SU-DHL-6 (cell line): ENCODE measurements at regions not wholly inside any gene's neighbourhood (a gene's known extent, or its start where the extent isn't known, plus 50 kb on each side); places are given as distances from the start of the nearest gene placed in this dataset.

Source experiments
- H2AFZ ChIP-seq: fragments of 200-600 bp; sonication (generic); 2 replicates; pipeline ENCODE4 v1.6.1; 2014; ENCODE audit warnings: low read depth, mild to moderate bottlenecking, moderate library complexity, mixed read lengths, antibody characterized with exemption, low read length; ENCODE audit not compliant: severe bottlenecking
- H3F3A ChIP-seq: fragments of 200-600 bp; shearing (Covaris generic); 2 replicates; pipeline ENCODE4 v1.6.0; 2016; ENCODE audit warnings: antibody characterized with exemption, mild to moderate bottlenecking; ENCODE audit not compliant: insufficient read depth
- H3K27ac ChIP-seq: fragments of 200-600 bp; sonication (generic); 2 replicates; pipeline ENCODE4 v1.5.1; 2016; ENCODE audit warnings: low read depth, mild to moderate bottlenecking, low read length, moderate library complexity, mixed read lengths
- H3K27me3 ChIP-seq: fragments of 200-600 bp; sonication (generic), shearing (Covaris generic); 2 replicates; pipeline ENCODE4 v1.6.0; 2014; ENCODE audit warnings: mild to moderate bottlenecking, low read length
- H3K36me3 ChIP-seq: fragments of 200-600 bp; sonication (generic); 2 replicates; pipeline ENCODE4 v1.6.1; 2014; ENCODE audit warnings: mild to moderate bottlenecking, low read length, mixed read lengths
- H3K4me2 ChIP-seq: fragments of 300-600, 200-600 bp; shearing (Covaris generic), sonication (generic); 2 replicates; pipeline ENCODE4 v1.6.0; 2014; ENCODE audit warnings: low read length, low read depth, mild to moderate bottlenecking; ENCODE audit not compliant: poor library complexity, severe bottlenecking
- H3K4me3 ChIP-seq: fragments of 200-600 bp; sonication (generic); 2 replicates; pipeline ENCODE4 v1.5.1; 2014; ENCODE audit warnings: antibody characterized with exemption, low read length, mild to moderate bottlenecking, mixed read lengths; ENCODE audit not compliant: insufficient read depth, poor library complexity, severe bottlenecking
- H3K79me2 ChIP-seq: fragments of 200-600 bp; sonication (generic); 2 replicates; pipeline ENCODE4 v1.6.1; 2014; ENCODE audit warnings: mild to moderate bottlenecking, low read length, moderate library complexity; ENCODE audit not compliant: insufficient read depth
- H3K9ac ChIP-seq: fragments of 200-600 bp; sonication (generic); 2 replicates; pipeline ENCODE4 v1.7.0; 2014; ENCODE audit warnings: mild to moderate bottlenecking, low read length
- H3K9me2 ChIP-seq: fragments of 200-600 bp; sonication (generic); replicated peaks from 2 replicates; pipeline ENCODE4 v1.6.1; 2014; ENCODE audit warnings: low read length; ENCODE audit not compliant: insufficient read depth
- H3K9me3 ChIP-seq: fragments of 200-600 bp; sonication (generic); 2 replicates; pipeline ENCODE4 v1.6.1; 2014; ENCODE audit warnings: low read length, mixed read lengths; ENCODE audit not compliant: insufficient read depth
- H4K20me1 ChIP-seq: fragments of 200-600 bp; sonication (generic); 2 replicates; pipeline ENCODE4 v1.6.1; 2014; ENCODE audit warnings: low read depth, mild to moderate bottlenecking, antibody characterized with exemption, low read length, moderate library complexity, mixed read lengths
- EZH2phosphoT487 ChIP-seq: fragments of 200-600 bp; sonication (generic), shearing (Covaris generic); conservative IDR thresholded peaks from 2 replicates; pipeline ENCODE4 v1.6.1; 2018; ENCODE audit warnings: mild to moderate bottlenecking, antibody characterized with exemption, low read length, moderate library complexity, mixed read lengths
- TF ChIP-seq, protein P1 (sequence below): fragments of 200-600 bp; sonication (generic); IDR thresholded peaks from one replicate; pipeline ENCODE4 v1.5.1; 2017; ENCODE audit warnings: antibody characterized with exemption, mild to moderate bottlenecking, low read length, moderate library complexity; ENCODE audit not compliant: insufficient read depth, poor library complexity, severe bottlenecking

DNA sequence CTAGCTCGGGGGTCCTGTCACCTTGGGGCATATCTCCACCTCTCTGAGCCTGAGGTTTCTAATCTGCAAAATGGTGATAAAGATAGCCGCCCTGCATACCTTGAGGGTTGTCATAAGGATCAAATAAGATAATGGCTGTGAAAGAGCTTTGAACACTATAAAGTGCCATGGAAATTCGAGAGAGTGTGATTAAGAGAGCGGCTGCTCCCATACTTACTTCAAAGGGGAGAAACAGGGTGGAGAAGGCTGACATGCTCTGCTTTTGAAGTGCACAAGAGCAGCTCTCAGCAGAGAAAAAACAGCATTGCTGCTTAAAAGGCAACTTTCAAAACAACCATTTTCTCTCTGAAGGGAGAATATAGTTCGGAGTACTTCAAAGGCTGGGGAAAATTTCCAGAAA, 529.2 kb downstream of the EPHB1 start:
- no peaks in the 10 kb centered on the region for H4K20me1 ChIP-seq
- TF ChIP-seq, protein P1, sequence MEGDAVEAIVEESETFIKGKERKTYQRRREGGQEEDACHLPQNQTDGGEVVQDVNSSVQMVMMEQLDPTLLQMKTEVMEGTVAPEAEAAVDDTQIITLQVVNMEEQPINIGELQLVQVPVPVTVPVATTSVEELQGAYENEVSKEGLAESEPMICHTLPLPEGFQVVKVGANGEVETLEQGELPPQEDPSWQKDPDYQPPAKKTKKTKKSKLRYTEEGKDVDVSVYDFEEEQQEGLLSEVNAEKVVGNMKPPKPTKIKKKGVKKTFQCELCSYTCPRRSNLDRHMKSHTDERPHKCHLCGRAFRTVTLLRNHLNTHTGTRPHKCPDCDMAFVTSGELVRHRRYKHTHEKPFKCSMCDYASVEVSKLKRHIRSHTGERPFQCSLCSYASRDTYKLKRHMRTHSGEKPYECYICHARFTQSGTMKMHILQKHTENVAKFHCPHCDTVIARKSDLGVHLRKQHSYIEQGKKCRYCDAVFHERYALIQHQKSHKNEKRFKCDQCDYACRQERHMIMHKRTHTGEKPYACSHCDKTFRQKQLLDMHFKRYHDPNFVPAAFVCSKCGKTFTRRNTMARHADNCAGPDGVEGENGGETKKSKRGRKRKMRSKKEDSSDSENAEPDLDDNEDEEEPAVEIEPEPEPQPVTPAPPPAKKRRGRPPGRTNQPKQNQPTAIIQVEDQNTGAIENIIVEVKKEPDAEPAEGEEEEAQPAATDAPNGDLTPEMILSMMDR, result no peak
- TF ChIP-seq EZH2phosphoT487, result no peak
- no peak overlapping the region for H2AFZ ChIP-seq
- no peaks in the 10 kb centered on the region for H3K79me2 ChIP-seq
- H3K9me3 ChIP-seq, result no peaks in the 10 kb centered on the region
- no peaks in the 10 kb centered on the region for H3K9me2 ChIP-seq
- no peak overlapping the region for H3K9ac ChIP-seq
- no peak overlapping the region for H3K4me3 ChIP-seq
- H3K27me3 ChIP-seq, result no peaks in the 10 kb centered on the region
- no peaks in the 10 kb centered on the region for H3K36me3 ChIP-seq
- H3K4me2 ChIP-seq, result no peak overlapping the region
- H3F3A ChIP-seq, result no peaks in the 10 kb centered on the region
- no peak overlapping the region for H3K27ac ChIP-seq

DNA sequence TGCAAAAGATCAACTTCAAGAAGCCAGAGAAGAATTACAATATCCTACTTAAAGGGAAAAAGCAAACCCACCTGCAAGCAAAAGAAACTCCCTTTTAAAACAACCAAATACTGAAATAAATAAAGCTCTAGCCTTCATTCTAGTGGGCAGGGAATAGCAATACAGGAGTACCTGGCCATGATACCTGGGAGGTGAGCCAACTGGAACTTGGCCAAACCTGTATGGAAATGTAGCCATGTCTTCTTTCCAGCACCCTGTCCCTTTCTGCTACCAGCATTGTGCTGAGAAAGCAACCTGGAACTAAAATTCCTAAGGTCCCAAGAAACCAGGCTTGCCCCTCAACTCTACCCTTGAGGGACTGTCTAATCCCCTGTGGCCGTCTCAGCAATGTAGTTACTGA, 530.0 kb downstream of the EPHB1 start:
- H3K9me2 ChIP-seq, result no peaks in the 10 kb centered on the region
- no peak for TF ChIP-seq EZH2phosphoT487
- TF ChIP-seq, protein P1, result no peak
- no peaks in the 10 kb centered on the region for H3K27me3 ChIP-seq
- H3K36me3 ChIP-seq, result no peaks in the 10 kb centered on the region
- no peaks in the 10 kb centered on the region for H3F3A ChIP-seq
- H3K4me2 ChIP-seq, result no peak overlapping the region
- H3K27ac ChIP-seq, result no peak overlapping the region
- H3K9me3 ChIP-seq, result no peaks in the 10 kb centered on the region
- H3K9ac ChIP-seq, result no peak overlapping the region
- H3K4me3 ChIP-seq, result no peak overlapping the region
- H3K79me2 ChIP-seq, result no peaks in the 10 kb centered on the region
- no peak overlapping the region for H2AFZ ChIP-seq
- H4K20me1 ChIP-seq, result no peaks in the 10 kb centered on the region

DNA sequence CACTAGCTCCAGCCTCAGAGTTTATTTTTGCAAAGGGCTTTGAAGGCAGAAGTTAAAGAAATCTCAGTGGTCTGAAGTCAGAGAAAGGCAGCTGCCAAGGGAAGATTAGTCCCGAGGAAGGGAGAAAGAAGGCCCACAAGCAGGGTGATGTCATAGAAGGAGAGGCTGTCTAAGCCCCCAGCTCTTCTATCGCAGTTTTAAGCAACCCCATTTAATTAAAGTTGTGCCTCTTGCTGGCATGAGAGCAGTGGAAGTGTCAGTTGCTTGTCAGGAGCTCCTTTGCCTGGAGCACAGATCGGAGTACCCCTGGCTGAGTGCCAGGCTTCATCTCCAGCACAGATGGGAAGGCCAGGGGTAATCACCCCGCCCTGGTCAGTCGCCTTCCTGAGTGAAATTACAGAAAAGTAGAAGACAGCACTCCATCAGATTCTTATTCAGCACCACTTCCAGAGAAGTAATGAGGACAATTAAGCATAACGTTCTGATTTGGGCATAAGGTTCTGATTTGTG, 530.7 kb downstream of the EPHB1 start:
- no peaks in the 10 kb centered on the region for H3K27me3 ChIP-seq
- no peaks in the 10 kb centered on the region for H3K9me2 ChIP-seq
- H3K9me3 ChIP-seq, result no peaks in the 10 kb centered on the region
- no peaks in the 10 kb centered on the region for H3K79me2 ChIP-seq
- TF ChIP-seq, protein P1, result no peak
- no peak overlapping the region for H3K27ac ChIP-seq
- no peaks in the 10 kb centered on the region for H3K36me3 ChIP-seq
- H4K20me1 ChIP-seq, result no peaks in the 10 kb centered on the region
- no peak overlapping the region for H2AFZ ChIP-seq
- H3F3A ChIP-seq, result no peaks in the 10 kb centered on the region
- H3K4me3 ChIP-seq, result no peak overlapping the region
- H3K9ac ChIP-seq, result no peak overlapping the region
- no peak overlapping the region for H3K4me2 ChIP-seq
